Epithelial cell of esophagus (primary cell): ENCODE measurements at regions not wholly inside any gene's neighbourhood (a gene's known extent, or its start where the extent isn't known, plus 50 kb on each side); places are given as distances from the start of the nearest gene placed in this dataset.

ENCODE experiments used
- DNase-seq: peaks from one replicate; pipeline ENCODE4 v3.0.0; 2010; ENCODE audit warnings: low read depth
- H3K4me3 ChIP-seq: 2 replicates; pipeline ENCODE4 v1.5.1; 2011; ENCODE audit warnings: mild to moderate bottlenecking, low read length, control low read depth
- CTCF ChIP-seq: IDR thresholded peaks from 2 replicates; pipeline ENCODE4 v1.5.1; 2011; ENCODE audit warnings: low read depth, mild to moderate bottlenecking, low read length, control low read depth, inconsistent platforms; ENCODE audit not compliant: insufficient read depth; ENCODE audit errors: missing control alignments

GRCh38 chr20:54398814-54399213, 76.6 kb upstream of the DOK5 start:
- no peak for DNase-seq
- no peak for TF ChIP-seq CTCF
- H3K4me3 ChIP-seq: no peak overlapping the region

- no peak for TF ChIP-seq CTCF
- DNase-seq: no peak
- H3K4me3 ChIP-seq: no peak overlapping the region
These were observed 69.9 kb upstream of the DOK5 start for GRCh38 chr20:54405540-54405939.

GRCh38 chr20:54407459-54407858, 67.9 kb upstream of the DOK5 start:
- no peak for TF ChIP-seq CTCF
- DNase-seq: no peak

GRCh38 chr20:54415967-54416366, 59.4 kb upstream of the DOK5 start:
- no peak overlapping the region for H3K4me3 ChIP-seq
- no peak for DNase-seq
- no peak for TF ChIP-seq CTCF

More at GRCh38 chr20:54407459-54407858, 67.9 kb upstream of the DOK5 start:
- no peak overlapping the region for H3K4me3 ChIP-seq

- TF ChIP-seq CTCF: no peak
- no peak for DNase-seq
- H3K4me3 ChIP-seq: no peak overlapping the region
These were observed 58.6 kb upstream of the DOK5 start for GRCh38 chr20:54416770-54417169.

GRCh38 chr20:54419531-54419930, 55.9 kb upstream of the DOK5 start:
- no peak for TF ChIP-seq CTCF
- H3K4me3 ChIP-seq: no peak overlapping the region
- no peak for DNase-seq
